Kidney epithelial cell (primary cell): ENCODE measurements at regions not wholly inside any gene's neighbourhood (a gene's known extent, or its start where the extent isn't known, plus 50 kb on each side); places are given as distances from the start of the nearest gene placed in this dataset.

ENCODE experiments used
- DNase-seq: peaks from one replicate; pipeline ENCODE4 v3.0.0-alpha.2; 2010; ENCODE audit warnings: low read depth
- H3K27me3 ChIP-seq: 2 replicates; pipeline ENCODE4 v1.6.0; 2011; ENCODE audit warnings: low read length; ENCODE audit not compliant: control insufficient read depth, insufficient read depth
- H3K36me3 ChIP-seq: 2 replicates; pipeline ENCODE4 v1.5.1; 2011; ENCODE audit warnings: low read length; ENCODE audit not compliant: control insufficient read depth, insufficient read depth
- H3K4me3 ChIP-seq: 2 replicates; pipeline ENCODE4 v1.5.1; 2011; ENCODE audit warnings: low read depth, mild to moderate bottlenecking, control low read depth, low read length
- TF ChIP-seq, protein P1 (sequence below): IDR thresholded peaks from 2 replicates; pipeline ENCODE4 v1.5.1; 2011; ENCODE audit warnings: mild to moderate bottlenecking, moderate library complexity, low read length, control low read depth, inconsistent platforms; ENCODE audit not compliant: insufficient read depth, poor library complexity, severe bottlenecking

DNA sequence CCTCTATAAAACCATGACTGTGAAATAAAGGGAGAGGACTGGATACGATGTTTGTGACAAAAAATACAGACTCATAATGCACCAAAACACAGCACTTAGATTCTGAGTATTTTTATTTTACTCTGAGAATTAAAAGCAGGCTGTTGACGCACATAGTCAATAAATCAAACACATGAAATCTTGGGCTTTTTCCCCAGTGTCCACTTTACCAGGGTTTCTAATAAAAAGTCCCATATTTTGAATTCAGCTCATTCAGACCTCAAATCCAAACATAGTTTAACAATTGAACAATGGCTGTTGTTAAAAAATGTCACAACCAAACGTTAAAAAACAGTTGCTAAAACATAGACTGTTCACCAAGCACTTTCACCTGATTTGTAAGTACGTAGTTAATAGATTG, 553.4 kb downstream of the LTN1 start:
- no peak overlapping the region for H3K4me3 ChIP-seq
- TF ChIP-seq, protein P1, sequence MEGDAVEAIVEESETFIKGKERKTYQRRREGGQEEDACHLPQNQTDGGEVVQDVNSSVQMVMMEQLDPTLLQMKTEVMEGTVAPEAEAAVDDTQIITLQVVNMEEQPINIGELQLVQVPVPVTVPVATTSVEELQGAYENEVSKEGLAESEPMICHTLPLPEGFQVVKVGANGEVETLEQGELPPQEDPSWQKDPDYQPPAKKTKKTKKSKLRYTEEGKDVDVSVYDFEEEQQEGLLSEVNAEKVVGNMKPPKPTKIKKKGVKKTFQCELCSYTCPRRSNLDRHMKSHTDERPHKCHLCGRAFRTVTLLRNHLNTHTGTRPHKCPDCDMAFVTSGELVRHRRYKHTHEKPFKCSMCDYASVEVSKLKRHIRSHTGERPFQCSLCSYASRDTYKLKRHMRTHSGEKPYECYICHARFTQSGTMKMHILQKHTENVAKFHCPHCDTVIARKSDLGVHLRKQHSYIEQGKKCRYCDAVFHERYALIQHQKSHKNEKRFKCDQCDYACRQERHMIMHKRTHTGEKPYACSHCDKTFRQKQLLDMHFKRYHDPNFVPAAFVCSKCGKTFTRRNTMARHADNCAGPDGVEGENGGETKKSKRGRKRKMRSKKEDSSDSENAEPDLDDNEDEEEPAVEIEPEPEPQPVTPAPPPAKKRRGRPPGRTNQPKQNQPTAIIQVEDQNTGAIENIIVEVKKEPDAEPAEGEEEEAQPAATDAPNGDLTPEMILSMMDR: no peak
- DNase-seq: no peak
- no peaks in the 10 kb centered on the region for H3K27me3 ChIP-seq
- H3K36me3 ChIP-seq: no peaks in the 10 kb centered on the region

DNA sequence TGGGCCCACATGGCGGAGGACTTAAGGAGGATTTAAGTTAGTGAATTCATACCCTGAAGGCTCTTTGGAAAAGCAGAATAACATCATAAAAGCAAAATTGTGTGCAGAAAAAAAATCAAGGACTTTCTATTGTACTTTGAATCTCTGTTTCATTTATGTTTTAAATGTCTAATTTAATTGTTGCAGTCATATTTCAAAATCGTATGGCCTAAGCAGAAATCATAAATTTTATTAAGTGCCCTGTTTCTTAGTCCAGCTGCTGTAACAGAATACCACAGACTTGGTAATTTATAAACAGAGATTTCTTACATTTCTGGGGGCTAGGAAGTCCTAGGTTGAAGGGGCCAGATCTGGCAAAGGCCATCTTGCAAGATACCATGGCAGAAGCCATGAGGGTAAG, 555.6 kb downstream of the LTN1 start:
- no peaks in the 10 kb centered on the region for H3K27me3 ChIP-seq
- no peak overlapping the region for H3K4me3 ChIP-seq
- DNase-seq: no peak
- TF ChIP-seq, protein P1: no peak
- H3K36me3 ChIP-seq: no peaks in the 10 kb centered on the region

GRCh38 chr21:28436286-28436932, 556.3 kb downstream of the LTN1 start:
- DNase-seq: peak; percentile 49
- TF ChIP-seq, protein P1: no peak
- H3K4me3 ChIP-seq: no peak overlapping the region
- H3K36me3 ChIP-seq: no peaks in the 10 kb centered on the region
- no peaks in the 10 kb centered on the region for H3K27me3 ChIP-seq

DNA sequence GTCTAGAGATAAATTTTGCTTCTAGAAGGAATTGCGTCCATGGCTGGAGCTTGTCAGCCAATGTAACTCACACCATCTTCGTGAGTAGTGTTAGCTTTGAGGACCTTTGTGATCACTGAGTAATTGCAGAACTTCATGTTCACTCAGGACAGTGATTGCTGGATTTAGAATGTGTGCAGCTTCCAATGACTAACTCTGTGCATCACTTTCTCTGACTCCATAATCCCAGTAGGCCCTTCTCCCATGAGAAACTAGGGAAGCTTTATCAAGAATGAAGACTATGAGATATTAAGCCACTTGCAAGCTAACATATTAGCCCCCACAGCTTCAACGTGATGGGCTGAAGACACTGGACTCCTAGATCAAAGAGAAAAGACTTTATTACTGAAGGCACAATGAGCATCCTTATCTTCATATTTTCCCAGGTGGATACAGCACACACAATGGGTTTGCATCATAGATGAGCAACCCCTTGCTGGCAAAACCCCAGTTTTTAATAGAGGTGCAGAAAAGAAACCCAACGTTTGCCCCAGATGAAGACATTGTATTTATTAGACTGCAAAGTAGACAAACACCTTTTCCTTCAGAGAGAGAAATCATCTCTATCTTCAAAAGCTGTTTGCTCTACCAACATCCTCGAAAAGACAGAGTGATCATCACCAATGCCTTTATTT, 561.0 kb downstream of the LTN1 start:
- Histone ChIP-seq H3K36me3 (no peaks in the 10 kb centered on the region), H3K4me3 (no peak overlapping the region), H3K27me3 (no peaks in the 10 kb centered on the region)
- TF ChIP-seq, protein P1: no peak
- no peak for DNase-seq

DNA sequence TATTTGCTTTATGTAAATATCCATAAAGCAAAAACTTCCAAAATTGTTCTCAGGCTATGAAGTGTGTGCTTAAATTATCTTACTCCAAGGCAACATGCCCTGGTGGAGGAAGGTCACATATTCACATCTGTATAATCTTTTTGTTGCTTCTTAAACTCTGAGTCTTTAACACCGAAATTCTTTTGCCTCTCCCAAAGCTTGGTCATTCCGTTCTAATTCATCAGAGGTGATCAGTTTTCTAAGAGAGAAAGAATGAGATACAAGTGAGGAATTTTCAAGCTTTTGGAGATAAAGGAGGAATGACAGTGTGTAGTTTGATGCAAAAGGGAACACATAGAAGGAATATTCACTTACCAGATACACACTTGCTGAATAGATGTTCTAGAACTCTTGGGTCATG, 561.7 kb downstream of the LTN1 start:
- H3K36me3 ChIP-seq: no peaks in the 10 kb centered on the region
- TF ChIP-seq, protein P1: no peak
- DNase-seq: no peak
- no peaks in the 10 kb centered on the region for H3K27me3 ChIP-seq
- no peak overlapping the region for H3K4me3 ChIP-seq

GRCh38 chr21:28429161-28429560, 563.5 kb downstream of the LTN1 start:
- Histone ChIP-seq H3K4me3 (no peak overlapping the region), H3K36me3 (no peaks in the 10 kb centered on the region), H3K27me3 (no peaks in the 10 kb centered on the region)
- TF ChIP-seq, protein P1: no peak
- DNase-seq: no peak
